Activated CD4-positive, alpha-beta memory T cell treated with anti-CD3 and anti-CD28 coated beads for 36 hours (primary cell): ENCODE measurements at regions not wholly inside any gene's neighbourhood (a gene's known extent, or its start where the extent isn't known, plus 50 kb on each side); places are given as distances from the start of the nearest gene placed in this dataset.
"Not testable (repeated sequence)": the region's sequence is repeated elsewhere in the genome, so short reads cannot be mapped to it uniquely, and the experiment has no call there.

Experiments used
- CTCF ChIA-PET: fragments of 350-600 bp; sonication (Branson Sonifier 250); formaldehyde crosslinking; loops from one replicate; lab custom pipeline; 2021; ENCODE audit warnings: antibody characterized with exemption, inconsistent platforms; lab: Charles Lee
- POLR2A ChIA-PET: fragments of 350-600 bp; sonication (Branson Sonifier 250); formaldehyde crosslinking; loops from one replicate; lab custom pipeline; 2021; ENCODE audit warnings: antibody characterized with exemption; lab: Charles Lee
- DNase-seq: peaks from one replicate; pipeline ENCODE4 v3.0.0-alpha.2; 2020
- H3K27ac Mint-ChIP-seq: one replicate; pipeline ENCODE4 v1.8.0; 2021; ENCODE audit warnings: mixed read lengths
- H3K27me3 Mint-ChIP-seq: one replicate; pipeline ENCODE4 v1.8.0; 2021; ENCODE audit warnings: mixed read lengths
- H3K36me3 Mint-ChIP-seq: one replicate; pipeline ENCODE4 v1.8.0; 2021; ENCODE audit warnings: mixed read lengths
- H3K4me1 Mint-ChIP-seq: one replicate; pipeline ENCODE4 v1.8.0; 2021; ENCODE audit warnings: low read depth, mixed read lengths
- H3K4me3 Mint-ChIP-seq: one replicate; pipeline ENCODE4 v1.8.0; 2021; ENCODE audit warnings: mild to moderate bottlenecking, mixed read lengths
- H3K9me3 Mint-ChIP-seq: one replicate; pipeline ENCODE4 v1.8.0; 2021; ENCODE audit warnings: mixed read lengths
- intact Hi-C: fragments of 100-400 bp; cut with micrococcal nuclease; formaldehyde crosslinking; loops from one replicate; pipeline ENCODE4 v1.15.1; 2023

DNA sequence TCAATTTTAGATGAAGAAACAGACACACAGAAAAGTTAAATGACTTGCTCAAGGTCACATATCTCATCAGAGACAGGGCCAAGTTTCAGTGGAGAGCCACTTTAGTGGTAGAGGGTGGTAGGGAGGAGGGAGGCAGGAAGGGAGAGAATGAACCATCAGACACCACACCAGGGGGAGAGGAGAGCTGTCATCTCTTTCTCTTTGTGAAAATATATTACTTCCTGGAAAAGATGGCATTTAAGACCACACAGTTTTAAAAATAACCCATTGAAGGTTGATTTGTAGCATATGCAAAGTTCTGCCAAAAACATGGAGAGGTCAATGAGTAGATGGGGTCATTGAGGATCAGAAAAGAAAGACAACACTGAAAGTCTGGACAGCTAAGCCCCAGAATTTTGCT, 954.7 kb upstream of the DEFB115 start:
- H3K9me3 Mint-ChIP-seq, POLR2A ChIA-PET, intact Hi-C loops, H3K4me1 Mint-ChIP-seq, H3K27ac Mint-ChIP-seq, CTCF ChIA-PET, H3K4me3 Mint-ChIP-seq, DNase-seq, H3K36me3 Mint-ChIP-seq: not testable (repeated sequence)
- H3K27me3 Mint-ChIP-seq: peaks cover 12% of the 10 kb centered on the region

DNA sequence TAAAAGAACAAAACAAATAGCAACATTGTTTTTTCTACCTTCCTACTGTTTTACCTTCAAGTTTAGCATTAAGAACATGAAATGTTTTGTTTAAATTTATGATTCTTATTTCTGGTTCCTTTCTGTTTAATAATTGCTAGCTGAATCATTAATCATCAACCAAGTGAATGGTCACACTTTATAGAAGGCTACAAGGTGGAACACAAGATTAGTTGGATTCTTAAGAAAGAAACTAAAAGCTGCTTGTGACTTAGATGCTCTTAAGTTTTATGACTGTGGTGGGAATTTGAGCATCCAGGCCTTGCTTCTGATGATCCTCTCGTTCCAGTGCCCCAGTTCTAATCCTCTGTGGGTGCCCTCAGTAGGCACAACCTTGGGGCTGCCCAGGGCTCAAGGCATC, 947.5 kb upstream of the DEFB115 start:
- intact Hi-C loops, POLR2A ChIA-PET: not testable (repeated sequence)

DNA sequence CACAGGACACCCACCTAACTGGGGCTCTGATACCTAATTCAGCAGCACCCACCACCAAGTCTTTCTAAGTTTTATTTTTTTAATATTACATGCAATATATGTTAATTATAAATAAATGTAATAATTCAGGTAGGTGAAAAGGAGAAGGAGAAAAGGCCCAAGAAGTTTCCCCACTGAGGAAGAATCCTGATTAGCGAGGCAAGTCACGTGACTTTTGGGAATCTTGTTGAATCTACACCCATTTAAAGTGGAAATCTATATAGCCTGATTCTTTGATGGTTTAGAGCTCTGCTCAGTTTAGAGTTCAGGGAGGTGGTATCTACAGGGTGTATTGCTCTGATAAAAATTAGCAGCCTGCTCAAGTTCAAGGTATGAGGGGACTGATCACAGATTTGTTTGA, 947.1 kb upstream of the DEFB115 start:
- H3K27ac Mint-ChIP-seq, H3K4me1 Mint-ChIP-seq, H3K36me3 Mint-ChIP-seq, DNase-seq, H3K9me3 Mint-ChIP-seq, CTCF ChIA-PET, H3K4me3 Mint-ChIP-seq, intact Hi-C loops, H3K27me3 Mint-ChIP-seq, POLR2A ChIA-PET: not testable (repeated sequence)

More for the DNA sequence above, 947.5 kb upstream of the DEFB115 start:
- H3K4me1 Mint-ChIP-seq, DNase-seq, H3K27ac Mint-ChIP-seq, H3K27me3 Mint-ChIP-seq, H3K9me3 Mint-ChIP-seq, H3K36me3 Mint-ChIP-seq, CTCF ChIA-PET, H3K4me3 Mint-ChIP-seq: not testable (repeated sequence)

DNA sequence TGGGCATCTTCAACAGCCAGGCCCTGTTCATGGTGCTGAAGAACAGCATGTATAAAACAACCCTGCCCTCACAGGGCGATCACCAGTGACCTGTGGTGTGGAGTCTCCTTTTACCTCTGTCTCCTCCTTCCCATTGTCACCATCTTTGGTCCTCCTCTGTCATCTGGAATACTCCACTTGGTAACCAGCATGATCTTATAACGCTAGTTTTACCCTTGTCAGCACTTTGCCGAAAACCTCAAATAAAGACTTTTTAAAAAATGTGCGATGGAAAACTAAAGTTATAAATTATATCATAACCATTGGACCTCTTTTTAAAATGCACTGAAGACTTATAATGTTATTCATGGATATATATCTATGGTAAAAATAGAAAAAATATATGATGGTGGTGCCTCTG, 945.2 kb upstream of the DEFB115 start:
- H3K36me3 Mint-ChIP-seq, H3K4me3 Mint-ChIP-seq, POLR2A ChIA-PET, DNase-seq, H3K9me3 Mint-ChIP-seq, intact Hi-C loops, H3K4me1 Mint-ChIP-seq, H3K27ac Mint-ChIP-seq, CTCF ChIA-PET: not testable (repeated sequence)
- H3K27me3 Mint-ChIP-seq: peaks cover 14% of the 10 kb centered on the region

DNA sequence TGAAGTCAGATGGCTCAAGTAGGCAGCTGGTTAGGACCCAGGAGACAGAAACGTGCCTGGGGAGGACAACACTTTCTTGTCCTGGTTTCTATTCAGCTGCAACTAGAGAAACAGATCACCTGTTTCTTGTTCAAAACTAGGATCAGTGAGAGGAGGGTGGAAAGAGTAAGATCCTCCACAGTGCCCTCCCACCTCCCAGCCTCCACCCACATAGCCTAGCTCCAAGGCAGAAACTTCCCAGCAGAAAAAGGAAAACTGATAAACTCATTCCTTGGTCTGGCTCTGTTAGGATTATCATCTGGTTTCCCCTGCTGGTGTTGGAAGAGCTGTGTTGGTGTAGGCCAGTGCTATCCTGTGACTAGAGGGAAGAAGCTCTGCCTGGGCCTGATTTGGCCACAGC, 943.8 kb upstream of the DEFB115 start:
- POLR2A ChIA-PET, H3K27ac Mint-ChIP-seq, H3K4me3 Mint-ChIP-seq, intact Hi-C loops, H3K36me3 Mint-ChIP-seq, CTCF ChIA-PET, H3K9me3 Mint-ChIP-seq, H3K4me1 Mint-ChIP-seq, DNase-seq: not testable (repeated sequence)
- H3K27me3 Mint-ChIP-seq: peaks cover 22% of the 10 kb centered on the region

DNA sequence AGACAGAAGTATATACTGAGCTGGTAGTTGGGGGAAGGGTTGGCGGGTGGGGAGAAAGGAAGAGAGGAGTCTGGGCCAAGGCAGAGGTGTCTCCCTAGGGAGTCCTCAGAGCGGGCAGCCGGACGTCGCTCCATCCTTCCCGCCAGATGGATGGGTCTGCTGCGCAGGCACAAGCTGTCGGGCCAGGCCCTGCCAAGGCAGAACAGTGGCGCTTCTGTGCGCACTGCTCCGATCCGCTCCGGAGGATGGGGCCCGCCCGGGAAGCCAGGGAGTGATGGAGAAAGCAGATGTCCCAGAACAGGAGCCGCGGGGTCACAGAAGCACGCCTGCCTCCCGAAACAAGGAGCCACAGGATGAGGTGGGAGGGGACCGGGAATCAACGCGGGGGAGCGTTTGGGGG, 941.4 kb upstream of the DEFB115 start:
- POLR2A ChIA-PET, H3K36me3 Mint-ChIP-seq, H3K4me1 Mint-ChIP-seq, intact Hi-C loops, CTCF ChIA-PET, DNase-seq, H3K27ac Mint-ChIP-seq, H3K9me3 Mint-ChIP-seq, H3K4me3 Mint-ChIP-seq: not testable (repeated sequence)
- H3K27me3 Mint-ChIP-seq: peaks cover 22% of the 10 kb centered on the region

DNA sequence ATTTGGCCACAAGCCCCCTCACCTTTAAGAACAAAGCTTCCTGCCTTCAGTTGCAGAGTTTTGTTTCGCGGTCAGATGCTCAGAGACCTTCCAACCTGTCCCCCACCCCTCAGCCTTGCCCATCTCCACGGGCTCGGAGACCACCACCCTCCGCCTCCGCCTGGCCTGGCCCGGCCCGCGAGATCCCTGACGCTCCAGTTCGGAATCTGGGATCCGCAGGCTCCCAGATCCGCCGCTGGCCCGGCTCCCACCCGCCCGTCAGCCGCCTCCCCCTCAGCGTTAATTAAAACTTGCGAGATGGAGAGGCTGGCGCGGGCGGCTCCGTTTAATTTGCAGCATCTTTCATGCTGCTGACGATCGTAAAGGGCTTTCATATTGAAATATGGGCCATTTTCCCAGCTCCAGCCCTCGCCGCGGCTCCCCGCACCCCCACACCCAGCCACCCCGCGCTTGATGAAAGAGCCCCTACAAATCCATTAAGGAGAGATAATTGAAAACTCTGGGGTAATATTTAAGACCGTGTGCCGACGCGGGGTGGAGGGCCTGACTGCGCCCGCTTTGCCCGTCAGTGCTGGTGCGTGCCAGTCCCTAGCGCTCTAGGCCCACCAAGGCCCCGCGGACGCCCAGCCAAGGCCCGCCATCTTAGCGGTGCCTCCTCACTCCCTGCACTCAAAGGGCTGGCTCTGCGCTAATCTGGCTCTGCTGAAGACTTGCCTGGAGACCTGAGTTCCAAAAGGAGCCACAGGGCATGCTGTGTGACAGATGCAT, 940.7 kb upstream of the DEFB115 start:
- H3K27ac Mint-ChIP-seq, H3K9me3 Mint-ChIP-seq, H3K36me3 Mint-ChIP-seq, H3K4me3 Mint-ChIP-seq, H3K4me1 Mint-ChIP-seq, CTCF ChIA-PET, POLR2A ChIA-PET, intact Hi-C loops, DNase-seq: not testable (repeated sequence)
- H3K27me3 Mint-ChIP-seq: peaks cover 22% of the 10 kb centered on the region

DNA sequence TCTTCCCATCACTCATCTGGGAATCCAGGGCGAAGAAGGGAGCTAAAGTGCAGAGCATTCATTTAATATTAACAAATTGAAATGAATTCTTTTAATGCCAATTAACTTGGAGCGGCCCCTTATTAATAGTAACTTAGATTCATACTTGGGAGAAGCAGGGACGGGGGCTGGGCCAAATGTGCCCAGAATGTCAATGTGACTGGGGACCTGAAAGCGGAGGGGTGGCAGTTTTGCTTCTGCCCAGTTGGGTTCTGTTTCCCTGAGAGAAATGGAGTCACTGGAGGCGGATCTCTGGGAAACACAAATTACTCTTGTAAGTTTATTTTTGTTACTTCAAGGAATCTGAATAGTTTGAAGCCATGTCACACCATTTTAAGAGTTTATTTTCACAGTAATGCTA, 923.7 kb upstream of the DEFB115 start:
- intact Hi-C loops, H3K27ac Mint-ChIP-seq: not testable (repeated sequence)

DNA sequence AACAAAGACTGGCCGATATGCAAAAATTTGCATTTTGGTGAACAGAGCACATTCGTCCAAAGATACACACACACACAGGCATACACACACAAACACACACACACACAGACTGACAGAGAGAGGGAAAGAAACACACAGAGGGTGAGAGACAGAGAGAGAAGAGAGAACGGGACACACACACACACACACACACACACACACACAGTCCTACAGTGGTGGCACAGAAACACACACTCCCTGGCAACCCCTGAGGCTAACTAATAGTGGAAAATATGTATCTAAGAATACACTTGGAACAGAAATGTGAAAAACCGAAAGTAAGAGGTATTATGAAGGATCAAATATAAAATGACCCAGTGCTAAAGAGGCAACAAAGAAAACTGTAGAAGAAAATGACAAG, 919.9 kb upstream of the DEFB115 start:
- intact Hi-C loops, H3K27me3 Mint-ChIP-seq, DNase-seq, CTCF ChIA-PET, H3K36me3 Mint-ChIP-seq, POLR2A ChIA-PET, H3K9me3 Mint-ChIP-seq, H3K27ac Mint-ChIP-seq, H3K4me1 Mint-ChIP-seq, H3K4me3 Mint-ChIP-seq: not testable (repeated sequence)

More for the DNA sequence above, 923.7 kb upstream of the DEFB115 start:
- DNase-seq, H3K36me3 Mint-ChIP-seq, CTCF ChIA-PET, H3K27me3 Mint-ChIP-seq, H3K9me3 Mint-ChIP-seq, H3K4me3 Mint-ChIP-seq, POLR2A ChIA-PET, H3K4me1 Mint-ChIP-seq: not testable (repeated sequence)

DNA sequence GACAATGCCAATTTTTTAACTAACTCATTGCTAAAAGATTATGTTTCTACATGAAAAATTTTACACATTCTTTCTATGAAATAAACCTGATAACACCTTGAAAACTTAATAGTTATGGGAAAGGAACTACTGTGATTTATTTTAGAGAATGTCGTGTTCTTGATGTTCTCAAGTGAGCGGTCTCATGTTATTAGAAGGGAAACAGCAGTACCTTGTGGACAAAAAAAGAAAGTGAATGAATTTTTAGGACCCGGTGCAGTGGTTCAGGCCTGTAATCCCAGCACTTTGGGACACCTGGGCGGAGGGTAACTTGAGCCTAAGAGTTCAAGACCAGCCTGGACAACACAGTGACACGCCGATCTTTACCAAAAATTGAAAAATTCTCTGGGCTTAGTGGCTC, 908.5 kb upstream of the DEFB115 start:
- intact Hi-C loops: loop anchor here (5.0 kb wide), 1 partner anchor 1022 kb away; no protein-coding TSS in a partner anchor
- H3K9me3 Mint-ChIP-seq, H3K36me3 Mint-ChIP-seq, DNase-seq, H3K4me3 Mint-ChIP-seq, H3K27ac Mint-ChIP-seq, POLR2A ChIA-PET, H3K27me3 Mint-ChIP-seq, H3K4me1 Mint-ChIP-seq, CTCF ChIA-PET: not testable (repeated sequence)

DNA sequence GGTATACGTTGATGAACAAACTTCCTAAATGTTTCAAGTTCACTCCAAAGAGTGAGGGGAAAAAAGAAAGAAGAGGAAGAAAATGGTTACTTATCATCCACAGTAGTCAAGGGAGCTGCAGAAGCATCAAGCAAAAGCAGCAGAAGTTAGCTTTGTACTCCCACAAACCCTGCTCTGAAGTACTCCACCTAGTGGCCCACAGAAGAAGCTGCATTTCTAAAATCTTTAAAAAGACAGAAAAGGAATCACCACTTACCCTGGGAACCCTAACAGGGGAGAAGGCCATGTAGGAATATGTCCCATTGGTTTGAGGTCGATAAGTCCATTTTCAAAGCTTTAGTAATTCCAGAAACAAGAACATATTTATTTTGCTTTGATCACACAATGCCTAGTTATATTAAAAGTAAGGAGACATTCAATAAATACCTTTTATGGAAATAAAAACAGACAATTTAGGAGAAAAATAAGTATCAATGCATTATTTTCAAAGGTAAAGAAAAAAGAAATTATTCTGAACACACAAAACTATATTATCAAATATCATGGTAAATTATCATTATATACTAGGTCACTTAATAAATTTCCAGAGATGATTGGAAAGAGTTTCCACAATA, 900.5 kb upstream of the DEFB115 start:
- H3K36me3 Mint-ChIP-seq, intact Hi-C loops, DNase-seq, CTCF ChIA-PET, H3K27me3 Mint-ChIP-seq, H3K9me3 Mint-ChIP-seq, H3K4me1 Mint-ChIP-seq, H3K27ac Mint-ChIP-seq, H3K4me3 Mint-ChIP-seq, POLR2A ChIA-PET: not testable (repeated sequence)

DNA sequence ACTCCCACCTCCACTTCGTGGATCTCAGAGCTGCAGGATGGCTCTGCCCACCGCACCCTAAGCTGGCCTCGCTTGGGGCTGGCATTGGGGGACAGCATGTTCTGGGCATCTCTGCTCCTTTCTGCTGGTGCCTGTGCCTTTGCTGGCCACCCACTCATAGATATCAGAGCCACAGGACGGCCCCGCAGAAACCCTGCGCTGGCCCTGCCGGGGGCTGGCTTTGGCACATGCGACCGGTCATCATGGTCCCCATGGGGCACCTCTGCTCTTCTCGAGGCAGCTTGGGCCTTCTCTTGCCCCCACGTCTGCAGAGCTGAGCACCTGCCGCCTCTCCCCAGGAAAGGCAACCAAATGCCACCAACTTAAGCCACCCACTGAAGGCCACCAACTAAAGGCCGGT, 895.7 kb upstream of the DEFB115 start:
- H3K27me3 Mint-ChIP-seq, H3K36me3 Mint-ChIP-seq, CTCF ChIA-PET, POLR2A ChIA-PET, H3K27ac Mint-ChIP-seq, DNase-seq, H3K4me3 Mint-ChIP-seq, intact Hi-C loops, H3K9me3 Mint-ChIP-seq, H3K4me1 Mint-ChIP-seq: not testable (repeated sequence)

DNA sequence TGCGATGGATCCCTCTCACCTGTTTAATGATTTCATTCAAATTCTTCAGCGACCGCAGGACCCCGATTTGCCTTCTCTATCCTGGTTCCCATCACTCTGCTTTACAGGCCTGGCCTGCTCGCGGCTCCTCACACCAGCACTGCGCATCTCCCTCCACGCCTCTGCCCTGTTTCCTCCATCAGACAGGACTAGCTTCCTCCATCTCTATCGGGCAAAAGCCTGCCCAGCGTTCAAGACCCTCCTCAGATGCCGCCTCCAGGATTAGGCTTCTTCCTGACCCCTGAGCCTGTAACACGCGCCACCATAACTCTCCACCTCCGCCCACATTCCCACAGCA, 881.1 kb upstream of the DEFB115 start:
- DNase-seq: not testable (repeated sequence)

More for the DNA sequence above, 881.1 kb upstream of the DEFB115 start:
- intact Hi-C loops: loop anchor here (5.0 kb wide), 2 partner anchors 94 to 1774 kb away; no protein-coding TSS in a partner anchor
- Mint-ChIP-seq H3K27ac (peak overlapping the region; percentile 89), H3K4me1 (peaks cover 27% of the 10 kb centered on the region), H3K4me3 (peak overlapping the region; percentile 89)
- H3K9me3 Mint-ChIP-seq, POLR2A ChIA-PET, H3K27me3 Mint-ChIP-seq, CTCF ChIA-PET, H3K36me3 Mint-ChIP-seq: not testable (repeated sequence)
